A673 (cell line): ENCODE measurements at regions not wholly inside any gene's neighbourhood (a gene's known extent, or its start where the extent isn't known, plus 50 kb on each side); places are given as distances from the start of the nearest gene placed in this dataset.

Source experiments
- BruUV-seq: library from RNA; stranded (reverse); fragments of 400-500 nt; replicated peaks from 2 replicates; lab custom pipeline; 2021; lab: Mats Ljungman, UMichigan
- CTCF ChIA-PET: fragments of 300-600 bp; sonication (Branson Sonifier 250); formaldehyde crosslinking; loops from one replicate; lab custom pipeline; 2022; ENCODE audit warnings: antibody characterized with exemption; lab: Charles Lee
- POLR2A ChIA-PET: fragments of 300-600 bp; sonication (Branson Sonifier 250); formaldehyde crosslinking; loops from one replicate; lab custom pipeline; 2022; ENCODE audit warnings: antibody characterized with exemption; ENCODE audit not compliant: low non-redundant PET; lab: Charles Lee
- DNase-seq: peaks from one replicate; pipeline ENCODE4 v3.0.0-alpha.2; 2015; ENCODE audit warnings: low spot score
- H3K27ac ChIP-seq: fragments of 200-600 bp; sonication (generic); 2 replicates; pipeline ENCODE4 v1.5.1; 2016; ENCODE audit warnings: mixed run types, low read depth, mild to moderate bottlenecking, mixed read lengths, antibody characterized with exemption, low read length; ENCODE audit not compliant: poor library complexity, severe bottlenecking
- H3K27me3 ChIP-seq: fragments of 200-600 bp; sonication (generic); replicated peaks from 2 replicates; pipeline ENCODE4 v1.6.1; 2017; ENCODE audit warnings: mixed run types, low read depth, mild to moderate bottlenecking, mixed read lengths, antibody characterized with exemption, low read length; ENCODE audit not compliant: insufficient read depth, poor library complexity
- H3K36me3 ChIP-seq: fragments of 200-600 bp; sonication (generic); 2 replicates; pipeline ENCODE4 v1.6.1; 2016; ENCODE audit warnings: mixed run types, mild to moderate bottlenecking, mixed read lengths, antibody characterized with exemption, low read length; ENCODE audit not compliant: insufficient read depth, poor library complexity, severe bottlenecking
- H3K4me1 ChIP-seq: fragments of 200-600 bp; sonication (generic); 2 replicates; pipeline ENCODE4 v1.6.1; 2017; ENCODE audit warnings: mixed run types, mild to moderate bottlenecking, mixed read lengths, antibody characterized with exemption, low read length; ENCODE audit not compliant: insufficient read depth, poor library complexity, severe bottlenecking
- H3K4me3 ChIP-seq: fragments of 200-600 bp; sonication (generic); 2 replicates; pipeline ENCODE4 v1.5.1; 2016; ENCODE audit warnings: low read depth, mixed run types, mild to moderate bottlenecking, mixed read lengths, low read length; ENCODE audit not compliant: poor library complexity, severe bottlenecking
- H3K9me3 ChIP-seq: fragments of 200-600 bp; sonication (generic); 2 replicates; pipeline ENCODE4 v1.6.1; 2016; ENCODE audit warnings: mixed run types, low read depth, mild to moderate bottlenecking, mixed read lengths, antibody characterized with exemption, low read length; ENCODE audit not compliant: poor library complexity, severe bottlenecking
- EZH2 ChIP-seq: fragments of 200-600 bp; sonication (generic); IDR thresholded peaks from 2 replicates; pipeline ENCODE4 v1.6.1; 2017; ENCODE audit warnings: borderline replicate concordance, low read depth, mild to moderate bottlenecking, mixed read lengths, antibody characterized with exemption, low read length; ENCODE audit not compliant: poor library complexity, severe bottlenecking
- intact Hi-C: fragments of 100-400 bp; cut with micrococcal nuclease; formaldehyde crosslinking; loops from one replicate; pipeline ENCODE4 v1.10.0; 2022; ENCODE audit not compliant: unreplicated experiment
- TF ChIP-seq, protein P1 (sequence below): fragments of 300-800, 200-600 bp; sonication (generic); conservative IDR thresholded peaks from 2 replicates; pipeline ENCODE4 v1.5.1; 2017; ENCODE audit warnings: low read depth, mild to moderate bottlenecking, antibody characterized with exemption, low read length, moderate library complexity, mixed read lengths

GRCh38 chr5:33179301-33179700 is 261.5 kb upstream of the TARS1 start:
- no peak for TF ChIP-seq EZH2
- TF ChIP-seq, protein P1, sequence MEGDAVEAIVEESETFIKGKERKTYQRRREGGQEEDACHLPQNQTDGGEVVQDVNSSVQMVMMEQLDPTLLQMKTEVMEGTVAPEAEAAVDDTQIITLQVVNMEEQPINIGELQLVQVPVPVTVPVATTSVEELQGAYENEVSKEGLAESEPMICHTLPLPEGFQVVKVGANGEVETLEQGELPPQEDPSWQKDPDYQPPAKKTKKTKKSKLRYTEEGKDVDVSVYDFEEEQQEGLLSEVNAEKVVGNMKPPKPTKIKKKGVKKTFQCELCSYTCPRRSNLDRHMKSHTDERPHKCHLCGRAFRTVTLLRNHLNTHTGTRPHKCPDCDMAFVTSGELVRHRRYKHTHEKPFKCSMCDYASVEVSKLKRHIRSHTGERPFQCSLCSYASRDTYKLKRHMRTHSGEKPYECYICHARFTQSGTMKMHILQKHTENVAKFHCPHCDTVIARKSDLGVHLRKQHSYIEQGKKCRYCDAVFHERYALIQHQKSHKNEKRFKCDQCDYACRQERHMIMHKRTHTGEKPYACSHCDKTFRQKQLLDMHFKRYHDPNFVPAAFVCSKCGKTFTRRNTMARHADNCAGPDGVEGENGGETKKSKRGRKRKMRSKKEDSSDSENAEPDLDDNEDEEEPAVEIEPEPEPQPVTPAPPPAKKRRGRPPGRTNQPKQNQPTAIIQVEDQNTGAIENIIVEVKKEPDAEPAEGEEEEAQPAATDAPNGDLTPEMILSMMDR = no peak
- H3K4me1 ChIP-seq = no peaks in the 10 kb centered on the region
- H3K27me3 ChIP-seq = no peaks in the 10 kb centered on the region
- H3K27ac ChIP-seq = no peak overlapping the region
- CTCF ChIA-PET = no interaction called here
- intact Hi-C loops = no loop called here
- no peak overlapping the region for H3K4me3 ChIP-seq
- H3K36me3 ChIP-seq = no peaks in the 10 kb centered on the region
- POLR2A ChIA-PET = no interaction called here
- BruUV-seq = no TSS peak
- no peak for DNase-seq
- no peaks in the 10 kb centered on the region for H3K9me3 ChIP-seq

- no peak overlapping the region for H3K4me3 ChIP-seq
- no peaks in the 10 kb centered on the region for H3K36me3 ChIP-seq
- intact Hi-C loops = loop anchor here (2.0 to 5.0 kb wide), 2 partner anchors 474 to 694 kb away; no protein-coding TSS in a partner anchor
- ChIA-PET POLR2A (no interaction called here), CTCF (interaction anchor here (0.8 kb wide), 1 partner anchor 856 kb away, joined by 4 read pairs; no protein-coding TSS in a partner anchor)
- no peak overlapping the region for H3K27ac ChIP-seq
- DNase-seq = peak; percentile 25
- no peaks in the 10 kb centered on the region for H3K27me3 ChIP-seq
- H3K9me3 ChIP-seq = no peaks in the 10 kb centered on the region
- H3K4me1 ChIP-seq = no peaks in the 10 kb centered on the region
- no peak for TF ChIP-seq EZH2
- TF ChIP-seq, protein P1 = peak; percentile 55; the same call in 1 of the 2 replicates
- no TSS peak for BruUV-seq
These were observed 259.9 kb upstream of the TARS1 start for GRCh38 chr5:33180900-33181299.

GRCh38 chr5:33182986-33183385 is 257.8 kb upstream of the TARS1 start:
- DNase-seq = no peak
- H3K9me3 ChIP-seq = no peaks in the 10 kb centered on the region
- TF ChIP-seq, protein P1 = no peak
- TF ChIP-seq EZH2 = no peak
- CTCF ChIA-PET = no interaction called here
- no peaks in the 10 kb centered on the region for H3K27me3 ChIP-seq
- no TSS peak for BruUV-seq
- no peak overlapping the region for H3K4me3 ChIP-seq
- H3K27ac ChIP-seq = no peak overlapping the region
- POLR2A ChIA-PET = no interaction called here
- H3K4me1 ChIP-seq = no peaks in the 10 kb centered on the region
- no peaks in the 10 kb centered on the region for H3K36me3 ChIP-seq
- intact Hi-C loops = loop anchor here (5.0 kb wide), 1 partner anchor 696 kb away; no protein-coding TSS in a partner anchor
